RWPE2 (cell line): ENCODE measurements at regions not wholly inside any gene's neighbourhood (a gene's known extent, or its start where the extent isn't known, plus 50 kb on each side); places are given as distances from the start of the nearest gene placed in this dataset.

ENCODE experiments used
- ATAC-seq: fragments of 200-7000 bp; cut with Tn5 transposase; 3 replicates; pipeline ENCODE4 v1.9.1; 2021; ENCODE audit warnings: low read depth
- DNase-seq: peaks from one replicate; pipeline ENCODE4 v3.0.0-alpha.2; 2020; ENCODE audit warnings: low spot score
- H3K27ac ChIP-seq: fragments of 450-650 bp; 2 replicates; pipeline ENCODE4 v1.5.1; 2017; ENCODE audit warnings: mild to moderate bottlenecking; ENCODE audit not compliant: poor library complexity, severe bottlenecking
- H3K27me3 ChIP-seq: fragments of 250-450 bp; sonication (Bioruptor Pico); 2 replicates; pipeline ENCODE4 v1.5.1; 2021; ENCODE audit warnings: mild to moderate bottlenecking, moderate library complexity; ENCODE audit not compliant: insufficient read depth, poor library complexity, severe bottlenecking
- H3K36me3 ChIP-seq: fragments of 250-450 bp; sonication (Bioruptor Pico); 2 replicates; pipeline ENCODE4 v1.5.1; 2020; ENCODE audit warnings: low read depth, mild to moderate bottlenecking, moderate library complexity
- H3K4me1 ChIP-seq: fragments of 250-450 bp; sonication (Bioruptor Pico); 2 replicates; pipeline ENCODE4 v1.5.1; 2021; ENCODE audit warnings: mild to moderate bottlenecking, moderate library complexity; ENCODE audit not compliant: insufficient read depth, poor library complexity, severe bottlenecking
- H3K4me3 ChIP-seq: fragments of 250-450 bp; sonication (Bioruptor Pico); 2 replicates; pipeline ENCODE4 v1.5.1; 2021; ENCODE audit warnings: mild to moderate bottlenecking, moderate library complexity; ENCODE audit not compliant: severe bottlenecking
- H3K9me3 ChIP-seq: fragments of 250-450 bp; sonication (Bioruptor Pico); 2 replicates; pipeline ENCODE4 v1.5.1; 2021; ENCODE audit warnings: mild to moderate bottlenecking, moderate library complexity; ENCODE audit not compliant: severe bottlenecking
- TF ChIP-seq, protein P1 (sequence below): fragments of 450-650 bp; IDR thresholded peaks from one replicate; pipeline ENCODE4 v1.5.1; 2017; ENCODE audit warnings: mild to moderate bottlenecking, moderate library complexity; ENCODE audit not compliant: poor library complexity, severe bottlenecking

DNA sequence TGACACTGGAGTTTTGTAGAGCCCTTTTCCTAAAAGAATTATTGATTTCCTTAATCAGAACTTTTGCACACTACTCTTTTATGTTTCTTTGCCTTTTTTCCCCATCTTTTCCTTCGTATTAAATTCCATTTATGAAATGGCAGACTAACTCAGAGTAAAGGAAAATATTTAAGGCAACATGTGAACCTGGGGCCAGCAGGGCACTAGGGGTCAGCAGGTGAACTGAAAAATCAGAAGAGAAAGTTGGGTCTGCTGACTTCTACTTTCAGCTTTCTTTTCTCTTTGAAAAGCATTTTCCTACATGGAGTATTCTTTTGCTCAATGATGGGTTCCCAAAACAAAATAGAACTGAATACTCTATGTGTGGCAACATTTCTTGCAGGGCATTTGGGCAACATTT lies 226.6 kb upstream of the EXOC2 start:
- Histone ChIP-seq H3K4me1 (no peaks in the 10 kb centered on the region), H3K4me3 (no peak overlapping the region), H3K27ac (no peak overlapping the region), H3K36me3 (no peaks in the 10 kb centered on the region), H3K9me3 (no peaks in the 10 kb centered on the region), H3K27me3 (no peaks in the 10 kb centered on the region)
- TF ChIP-seq, protein P1, sequence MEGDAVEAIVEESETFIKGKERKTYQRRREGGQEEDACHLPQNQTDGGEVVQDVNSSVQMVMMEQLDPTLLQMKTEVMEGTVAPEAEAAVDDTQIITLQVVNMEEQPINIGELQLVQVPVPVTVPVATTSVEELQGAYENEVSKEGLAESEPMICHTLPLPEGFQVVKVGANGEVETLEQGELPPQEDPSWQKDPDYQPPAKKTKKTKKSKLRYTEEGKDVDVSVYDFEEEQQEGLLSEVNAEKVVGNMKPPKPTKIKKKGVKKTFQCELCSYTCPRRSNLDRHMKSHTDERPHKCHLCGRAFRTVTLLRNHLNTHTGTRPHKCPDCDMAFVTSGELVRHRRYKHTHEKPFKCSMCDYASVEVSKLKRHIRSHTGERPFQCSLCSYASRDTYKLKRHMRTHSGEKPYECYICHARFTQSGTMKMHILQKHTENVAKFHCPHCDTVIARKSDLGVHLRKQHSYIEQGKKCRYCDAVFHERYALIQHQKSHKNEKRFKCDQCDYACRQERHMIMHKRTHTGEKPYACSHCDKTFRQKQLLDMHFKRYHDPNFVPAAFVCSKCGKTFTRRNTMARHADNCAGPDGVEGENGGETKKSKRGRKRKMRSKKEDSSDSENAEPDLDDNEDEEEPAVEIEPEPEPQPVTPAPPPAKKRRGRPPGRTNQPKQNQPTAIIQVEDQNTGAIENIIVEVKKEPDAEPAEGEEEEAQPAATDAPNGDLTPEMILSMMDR = no peak
- DNase-seq (no peak), ATAC-seq (no peak)

DNA sequence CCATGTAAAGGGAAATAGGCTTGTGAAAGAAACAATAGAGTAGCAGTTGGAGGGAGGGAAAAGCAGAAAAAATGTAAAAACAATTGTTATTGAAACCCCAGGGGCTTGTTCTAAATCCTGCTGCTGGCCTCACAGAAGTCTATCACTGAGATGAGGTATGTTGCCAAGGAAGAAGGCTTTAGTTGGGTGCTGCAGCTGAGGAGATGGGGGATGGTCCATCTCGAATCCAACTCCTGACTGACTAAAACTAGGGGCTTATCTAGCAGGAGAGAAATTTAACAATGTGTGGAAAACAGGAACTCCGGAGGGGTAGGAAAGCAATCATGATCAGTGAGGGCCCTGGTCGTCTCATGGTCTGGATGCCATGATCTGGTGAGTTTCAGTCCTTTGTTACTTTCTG lies 225.0 kb upstream of the EXOC2 start:
- Histone ChIP-seq H3K27ac (no peak overlapping the region), H3K4me1 (no peaks in the 10 kb centered on the region), H3K27me3 (no peaks in the 10 kb centered on the region), H3K36me3 (no peaks in the 10 kb centered on the region), H3K4me3 (no peak overlapping the region), H3K9me3 (no peaks in the 10 kb centered on the region)
- DNase-seq (no peak), ATAC-seq (no peak)
- TF ChIP-seq, protein P1 = no peak

GRCh38 chr6:917296-917695 lies 224.4 kb upstream of the EXOC2 start:
- no peaks in the 10 kb centered on the region for H3K36me3 ChIP-seq
- no peaks in the 10 kb centered on the region for H3K9me3 ChIP-seq
- no peaks in the 10 kb centered on the region for H3K27me3 ChIP-seq
- no peak for ATAC-seq
- H3K4me3 ChIP-seq = no peak overlapping the region
- H3K4me1 ChIP-seq = no peaks in the 10 kb centered on the region
- DNase-seq = no peak
- TF ChIP-seq, protein P1 = no peak
- H3K27ac ChIP-seq = no peak overlapping the region

- Histone ChIP-seq H3K36me3 (no peaks in the 10 kb centered on the region), H3K27ac (no peak overlapping the region), H3K4me3 (no peak overlapping the region), H3K4me1 (no peaks in the 10 kb centered on the region), H3K27me3 (no peaks in the 10 kb centered on the region), H3K9me3 (no peaks in the 10 kb centered on the region)
- DNase-seq = no peak
- no peak for ATAC-seq
- TF ChIP-seq, protein P1 = no peak
Measured at GRCh38 chr6:916131-916530, 223.2 kb upstream of the EXOC2 start.

DNA sequence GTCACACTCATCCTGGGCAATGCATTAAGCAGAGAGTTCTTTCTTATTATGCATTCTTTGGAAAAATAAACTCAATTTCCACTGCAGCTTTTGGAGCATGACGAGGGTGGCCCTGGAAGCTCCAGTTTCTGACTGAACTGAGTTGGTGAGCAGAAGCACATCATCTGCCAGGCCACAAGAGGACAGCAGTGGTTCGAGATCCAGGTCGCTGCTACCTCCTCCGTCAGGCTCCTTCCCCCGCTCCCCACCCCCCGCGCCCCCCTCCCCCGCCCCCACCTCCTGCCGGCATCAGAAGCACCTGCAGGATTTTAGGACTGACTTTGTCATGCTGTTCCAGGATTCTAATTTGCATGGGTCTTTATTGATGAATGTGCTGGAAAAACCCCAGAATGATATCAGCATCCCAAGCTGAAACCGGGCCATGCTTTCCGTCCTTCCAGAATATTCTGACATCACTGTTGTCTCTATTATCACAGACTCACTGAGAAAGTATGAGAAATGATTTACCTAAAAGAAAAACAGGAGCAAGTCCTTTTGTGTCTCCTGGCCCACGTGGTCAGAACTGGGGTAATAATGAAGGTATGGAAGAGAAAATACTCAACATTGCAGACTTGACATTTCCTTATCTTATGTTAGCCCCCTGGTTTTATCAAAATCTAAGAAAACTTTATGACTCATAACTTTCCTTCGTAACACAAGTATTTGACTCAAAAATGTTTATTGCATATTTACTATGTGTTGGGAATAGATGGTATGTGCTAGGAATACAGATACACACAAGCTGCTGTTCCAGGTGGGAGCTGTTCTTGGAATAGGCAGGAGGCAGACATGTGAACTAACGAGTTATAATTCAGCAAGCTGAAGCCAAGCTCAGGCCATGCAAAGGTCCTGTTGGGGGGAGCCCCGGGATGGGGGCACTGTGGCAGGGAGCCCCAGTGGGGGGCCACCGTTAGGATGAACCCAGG lies 220.2 kb upstream of the EXOC2 start:
- DNase-seq (no peak), ATAC-seq (peak; percentile 74)
- TF ChIP-seq, protein P1 = peak; percentile 71
- Histone ChIP-seq H3K27ac (no peak overlapping the region), H3K9me3 (no peaks in the 10 kb centered on the region), H3K36me3 (no peaks in the 10 kb centered on the region), H3K4me3 (no peak overlapping the region), H3K27me3 (no peaks in the 10 kb centered on the region), H3K4me1 (no peaks in the 10 kb centered on the region)
